KMS-11 (cell line): ENCODE measurements at regions not wholly inside any gene's neighbourhood (a gene's known extent, or its start where the extent isn't known, plus 50 kb on each side); places are given as distances from the start of the nearest gene placed in this dataset.

Experiments used
- H2AFZ ChIP-seq: fragments of 200-600 bp; sonication (generic); 2 replicates; pipeline ENCODE4 v1.6.1; 2016; ENCODE audit warnings: antibody characterized with exemption, mixed run types, low read depth
- H3K27ac ChIP-seq: fragments of 200-600 bp; sonication (generic); 2 replicates; pipeline ENCODE4 v1.6.1; 2016; ENCODE audit warnings: mild to moderate bottlenecking, mixed run types
- H3K27me3 ChIP-seq: fragments of 200-600 bp; sonication (generic); 2 replicates; pipeline ENCODE4 v1.6.1; 2017; ENCODE audit warnings: mild to moderate bottlenecking, low read depth, mixed run types, moderate library complexity; ENCODE audit not compliant: insufficient read depth
- H3K36me3 ChIP-seq: fragments of 200-600 bp; sonication (generic); 2 replicates; pipeline ENCODE4 v1.6.1; 2017; ENCODE audit warnings: mild to moderate bottlenecking, mixed run types; ENCODE audit not compliant: insufficient read depth
- H3K4me1 ChIP-seq: fragments of 200-600 bp; sonication (generic); 2 replicates; pipeline ENCODE4 v1.6.1; 2016; ENCODE audit warnings: mild to moderate bottlenecking, low read depth, mixed run types; ENCODE audit not compliant: poor library complexity, severe bottlenecking
- H3K4me2 ChIP-seq: fragments of 200-600 bp; sonication (generic); 2 replicates; pipeline ENCODE4 v1.7.0; 2016; ENCODE audit warnings: mild to moderate bottlenecking, mixed run types
- H3K4me3 ChIP-seq: fragments of 200-600 bp; sonication (generic); IDR thresholded peaks from 2 replicates; pipeline ENCODE4 v1.6.1; 2017; ENCODE audit warnings: low read depth, low read length, mixed read lengths; ENCODE audit not compliant: insufficient read depth
- H3K79me2 ChIP-seq: fragments of 200-600 bp; sonication (generic); 2 replicates; pipeline ENCODE4 v1.6.1; 2016; ENCODE audit warnings: low read depth, mixed run types; ENCODE audit not compliant: insufficient read depth
- H3K9ac ChIP-seq: fragments of 200-600 bp; sonication (generic); 2 replicates; pipeline ENCODE4 v1.6.1; 2016; ENCODE audit warnings: mild to moderate bottlenecking, mixed run types
- H4K20me1 ChIP-seq: fragments of 200-600 bp; sonication (generic); 2 replicates; pipeline ENCODE4 v1.6.1; 2016; ENCODE audit warnings: mild to moderate bottlenecking, mixed run types; ENCODE audit not compliant: insufficient read depth
- CTCF ChIP-seq: fragments of 200-600 bp; sonication (generic); conservative IDR thresholded peaks from 2 replicates; pipeline ENCODE4 v1.6.1; 2017; ENCODE audit warnings: low read depth, mild to moderate bottlenecking, antibody characterized with exemption, low read length, moderate library complexity, mixed read lengths

- H3K27ac ChIP-seq = no peak overlapping the region
- no peaks in the 10 kb centered on the region for H3K79me2 ChIP-seq
- H2AFZ ChIP-seq = no peak overlapping the region
- H3K36me3 ChIP-seq = no peaks in the 10 kb centered on the region
- H3K9ac ChIP-seq = no peak overlapping the region
- no peaks in the 10 kb centered on the region for H4K20me1 ChIP-seq
- no peak for TF ChIP-seq CTCF
- no peak overlapping the region for H3K4me2 ChIP-seq
- no peaks in the 10 kb centered on the region for H3K4me1 ChIP-seq
- no peak overlapping the region for H3K4me3 ChIP-seq
- H3K27me3 ChIP-seq = peaks cover 21% of the 10 kb centered on the region
Measured at GRCh38 chr6:148195511-148195910, 147.1 kb upstream of the SASH1 start.

- Histone ChIP-seq H3K9ac (no peak overlapping the region), H3K4me1 (peaks cover 12% of the 10 kb centered on the region), H3K79me2 (no peaks in the 10 kb centered on the region), H3K27me3 (peaks cover 56% of the 10 kb centered on the region), H3K4me2 (no peak overlapping the region), H3K27ac (no peak overlapping the region), H4K20me1 (peaks cover 3% of the 10 kb centered on the region; the same call in 1 of the 2 replicates), H2AFZ (no peak overlapping the region), H3K4me3 (no peak overlapping the region), H3K36me3 (no peaks in the 10 kb centered on the region)
- no peak for TF ChIP-seq CTCF
Measured at GRCh38 chr6:148199584-148199983, 143.1 kb upstream of the SASH1 start.

DNA sequence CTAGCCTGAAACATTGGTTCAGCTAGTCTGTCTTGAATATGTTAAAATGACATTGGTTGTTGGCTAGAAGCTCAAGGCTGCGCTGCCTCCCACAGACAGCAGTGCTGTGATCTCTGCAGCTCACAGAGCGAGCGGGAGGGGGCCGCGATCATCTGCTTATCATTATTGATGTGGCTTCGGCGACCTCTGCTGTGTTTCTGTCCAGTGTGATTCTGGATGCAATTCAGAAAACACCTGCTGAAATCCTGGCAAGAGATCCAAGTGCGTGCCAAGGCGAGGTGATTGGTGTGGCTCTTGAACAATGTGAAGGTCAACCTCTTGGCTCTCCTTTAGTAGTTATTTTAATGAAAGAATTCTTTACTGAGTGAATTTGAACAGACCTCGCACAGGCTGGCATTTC lies 142.3 kb upstream of the SASH1 start:
- Histone ChIP-seq H3K4me1 (peaks cover 18% of the 10 kb centered on the region), H3K4me2 (no peak overlapping the region), H3K36me3 (no peaks in the 10 kb centered on the region), H3K4me3 (no peak overlapping the region), H3K9ac (no peak overlapping the region), H3K79me2 (no peaks in the 10 kb centered on the region), H3K27me3 (peaks cover 63% of the 10 kb centered on the region), H3K27ac (no peak overlapping the region), H4K20me1 (peaks cover 6% of the 10 kb centered on the region; the same call in 1 of the 2 replicates), H2AFZ (no peak overlapping the region)
- TF ChIP-seq CTCF = no peak

- Histone ChIP-seq H3K36me3 (no peaks in the 10 kb centered on the region), H2AFZ (no peak overlapping the region), H3K4me3 (no peak overlapping the region), H3K9ac (no peak overlapping the region), H3K4me2 (no peak overlapping the region), H3K27ac (no peak overlapping the region), H3K79me2 (no peaks in the 10 kb centered on the region), H4K20me1 (peaks cover 6% of the 10 kb centered on the region; the same call in 1 of the 2 replicates), H3K4me1 (peaks cover 18% of the 10 kb centered on the region), H3K27me3 (peaks cover 67% of the 10 kb centered on the region)
- no peak for TF ChIP-seq CTCF
Measured at GRCh38 chr6:148200781-148201180, 141.9 kb upstream of the SASH1 start.
